A549 (cell line): ENCODE measurements at regions not wholly inside any gene's neighbourhood (a gene's known extent, or its start where the extent isn't known, plus 50 kb on each side); places are given as distances from the start of the nearest gene placed in this dataset.

ENCODE experiments used
- ATAC-seq, 2 experiments: fragments of 200-7000 bp in 1 of 2; fragments of >200 bp in 1 of 2; cut with Nextera tagmentation in 1 of 2; cut with Tn5 transposase in 1 of 2; 3 replicates each; pipeline versions ENCODE4 v1.8.0 to v1.9.1; 2018 to 2020; ENCODE audit warnings: mild to moderate bottlenecking in 1 of 2, moderate library complexity in 1 of 2
- CTCF ChIA-PET: fragments of 300-600 bp; sonication (Branson Sonifier 250); formaldehyde crosslinking; extraction: SDS; loops from one replicate; lab custom pipeline; 2021; ENCODE audit warnings: antibody characterized with exemption, inconsistent platforms; lab: Yijun Ruan, JAX
- POLR2A ChIA-PET: fragments of 350-600 bp; formaldehyde crosslinking; extraction: SDS; loops from one replicate; lab custom pipeline; 2021; ENCODE audit warnings: antibody characterized with exemption, inconsistent platforms; lab: Yijun Ruan, JAX
- DNase-seq, 2 experiments: peaks; one replicate each; pipeline versions ENCODE4 v3.0.0 to v3.0.0-alpha.2; 2011 to 2016; ENCODE audit warnings: low read depth in 1 of 2, low spot score in 1 of 2
- FAIRE-seq: peaks from 2 replicates; lab custom pipeline; 2011; peaks lifted over from hg19 to GRCh38; lab: Jason Lieb, UNC
- H3K27ac ChIP-seq, 2 experiments: fragments of >200 bp; sonication (Bioruptor Twin); formaldehyde crosslinking; 3 replicates each; pipeline ENCODE4 v1.5.1; 2016 to 2017
- H3K4me1 ChIP-seq: fragments of >200 bp; sonication (Bioruptor Twin); formaldehyde crosslinking; 3 replicates; pipeline ENCODE4 v1.6.1; 2016
- H3K4me2 ChIP-seq: fragments of >200 bp; sonication (Bioruptor Twin); formaldehyde crosslinking; 3 replicates; pipeline ENCODE4 v1.6.1; 2016
- H3K4me3 ChIP-seq: fragments of >200 bp; sonication (Bioruptor Twin); formaldehyde crosslinking; 3 replicates; pipeline ENCODE4 v1.5.1; 2016
- H3K9me3 ChIP-seq: fragments of >200 bp; sonication (Bioruptor Twin); formaldehyde crosslinking; 3 replicates; pipeline ENCODE4 v1.6.1; 2016
- CBX2 ChIP-seq: fragments of 200-600 bp; sonication (generic); IDR thresholded peaks from 2 replicates; pipeline ENCODE4 v1.6.1; 2016; ENCODE audit warnings: low read depth, mild to moderate bottlenecking, borderline replicate concordance
- CBX8 ChIP-seq: fragments of 200-600 bp; sonication (generic); IDR thresholded peaks from 2 replicates; pipeline ENCODE4 v1.6.1; 2016
- CEBPB ChIP-seq, 2 experiments: fragments of >200 bp in 1 of 2; sonication (Bioruptor Twin) in 1 of 2; formaldehyde crosslinking in 1 of 2; IDR thresholded peaks; 2 replicates each; pipeline ENCODE4 v1.6.1; 2012 to 2016
- CHD2 ChIP-seq: fragments of 150-350 bp; IDR thresholded peaks from 2 replicates; pipeline ENCODE4 v1.6.1; 2014; ENCODE audit warnings: low read length; ENCODE audit not compliant: partially characterized antibody
- CHD4 ChIP-seq: fragments of 200-600 bp; sonication (generic); IDR thresholded peaks from 2 replicates; pipeline ENCODE4 v1.6.1; 2016; ENCODE audit warnings: antibody characterized with exemption, mild to moderate bottlenecking, borderline replicate concordance
- EHF ChIP-seq: fragments of 250-450 bp; sonication (Bioruptor Pico); IDR thresholded peaks from 2 replicates; pipeline ENCODE4 v1.5.0; 2020; ENCODE audit warnings: mild to moderate bottlenecking
- EP300 ChIP-seq, 2 experiments: fragments of >200 bp; sonication (Bioruptor Twin); formaldehyde crosslinking; IDR thresholded peaks; 2 replicates in 1 of 2; 3 replicates in 1 of 2; pipeline ENCODE4 v1.6.1; 2016 to 2017
- FOSB ChIP-seq: fragments of 250-450 bp; sonication (Bioruptor Pico); IDR thresholded peaks from 2 replicates; pipeline ENCODE4 v1.5.0; 2020; ENCODE audit warnings: mild to moderate bottlenecking, moderate library complexity
- FOXS1 ChIP-seq: fragments of 250-450 bp; sonication (Bioruptor Pico); IDR thresholded peaks from 2 replicates; pipeline ENCODE4 v1.5.0; 2020; ENCODE audit warnings: mild to moderate bottlenecking, moderate library complexity
- GATA3 ChIP-seq: IDR thresholded peaks from 2 replicates; pipeline ENCODE4 v1.6.1; 2012; ENCODE audit warnings: borderline replicate concordance
- HDAC2 ChIP-seq: fragments of 200-600 bp; sonication (generic); IDR thresholded peaks from 2 replicates; pipeline ENCODE4 v1.6.1; 2016
- HOXA7 ChIP-seq: fragments of 250-450 bp; sonication (Bioruptor Pico); IDR thresholded peaks from 2 replicates; pipeline ENCODE4 v1.5.0; 2020; ENCODE audit warnings: mild to moderate bottlenecking, moderate library complexity
- HOXB13 ChIP-seq: fragments of 250-450 bp; sonication (Bioruptor Pico); IDR thresholded peaks from 2 replicates; pipeline ENCODE4 v1.5.0; 2020; ENCODE audit warnings: low read depth, mild to moderate bottlenecking, moderate library complexity
- JUNB ChIP-seq: fragments of >200 bp; sonication (Bioruptor Twin); formaldehyde crosslinking; IDR thresholded peaks from 2 replicates; pipeline ENCODE4 v1.6.1; 2016
- KDM1A ChIP-seq: fragments of 200-600 bp; sonication (generic); IDR thresholded peaks from 2 replicates; pipeline ENCODE4 v1.6.1; 2016; ENCODE audit warnings: low read depth, mild to moderate bottlenecking
- MAFK ChIP-seq: fragments of 450-650 bp; IDR thresholded peaks from 2 replicates; pipeline ENCODE4 v1.6.1; 2014; ENCODE audit not compliant: partially characterized antibody
- NPAS2 ChIP-seq: fragments of 250-450 bp; sonication (Bioruptor Pico); IDR thresholded peaks from 2 replicates; pipeline ENCODE4 v1.8.0; 2022; ENCODE audit warnings: mild to moderate bottlenecking, moderate library complexity, borderline replicate concordance
- POLR2A ChIP-seq: IDR thresholded peaks from 2 replicates; pipeline ENCODE4 v1.6.1; 2012; ENCODE audit warnings: mild to moderate bottlenecking, low read length
- RAD21 ChIP-seq, 2 experiments: fragments of >200 bp in 1 of 2; sonication (Bioruptor Twin) in 1 of 2; formaldehyde crosslinking in 1 of 2; IDR thresholded peaks in 1 of 2; conservative IDR thresholded peaks in 1 of 2; 2 replicates in 1 of 2; 3 replicates in 1 of 2; pipeline ENCODE4 v1.6.1; 2012 to 2018; ENCODE audit warnings: inconsistent platforms in 1 of 2
- RFX5 ChIP-seq: fragments of 450-650 bp; IDR thresholded peaks from 2 replicates; pipeline ENCODE4 v1.7.1; 2014; ENCODE audit warnings: antibody characterized with exemption, mild to moderate bottlenecking, moderate library complexity
- SREBF2 ChIP-seq: fragments of 450-650 bp; IDR thresholded peaks from 2 replicates; pipeline ENCODE4 v1.6.1; 2014; ENCODE audit warnings: mild to moderate bottlenecking, moderate library complexity
- TP53 ChIP-seq: fragments of 250-450 bp; sonication (Bioruptor Pico); IDR thresholded peaks from 2 replicates; pipeline ENCODE4 v1.5.0; 2021; ENCODE audit warnings: mild to moderate bottlenecking, moderate library complexity
- ZNF302 ChIP-seq: fragments of 250-450 bp; sonication (Bioruptor Pico); IDR thresholded peaks from 2 replicates; pipeline ENCODE4 v1.9.0; 2021; ENCODE audit warnings: inconsistent platforms, mild to moderate bottlenecking, moderate library complexity
- WGBS: methylation state at CpG from one replicate; pipeline ENCODE4 v1.1.6; 2017; ENCODE audit errors: missing lambda C conversion rate; 5-methylcytosine and 5-hydroxymethylcytosine counted together
- TF ChIP-seq, protein P1 (sequence below): fragments of >200 bp; sonication (Bioruptor Twin); formaldehyde crosslinking; IDR thresholded peaks from 3 replicates; pipeline ENCODE4 v1.6.1; 2016
- TF ChIP-seq, protein P2 (sequence below): fragments of >200 bp; sonication (Bioruptor Twin); formaldehyde crosslinking; IDR thresholded peaks from 2 replicates; pipeline ENCODE4 v1.6.1; 2016
- TF ChIP-seq, protein P3 (sequence below): IDR thresholded peaks from 2 replicates; pipeline ENCODE4 v1.6.1; 2012
- TF ChIP-seq, protein P4 (sequence below): fragments of 200-600 bp; sonication (generic); IDR thresholded peaks from 2 replicates; pipeline ENCODE4 v1.6.1; 2016; ENCODE audit warnings: antibody characterized with exemption, mild to moderate bottlenecking, moderate library complexity
- TF ChIP-seq, protein P5 (sequence below): fragments of 150-350 bp; IDR thresholded peaks from 2 replicates; pipeline ENCODE4 v1.6.1; 2014; ENCODE audit warnings: low read depth, mild to moderate bottlenecking, low read length
- TF ChIP-seq, protein P6 (sequence below): fragments of 450-650 bp; IDR thresholded peaks from 2 replicates; pipeline ENCODE4 v1.6.1; 2014; ENCODE audit warnings: antibody characterized with exemption
- TF ChIP-seq, protein P7 (sequence below): fragments of >200 bp; sonication (Bioruptor Twin); formaldehyde crosslinking; IDR thresholded peaks from 3 replicates; pipeline ENCODE4 v1.5.1; 2016

DNA sequence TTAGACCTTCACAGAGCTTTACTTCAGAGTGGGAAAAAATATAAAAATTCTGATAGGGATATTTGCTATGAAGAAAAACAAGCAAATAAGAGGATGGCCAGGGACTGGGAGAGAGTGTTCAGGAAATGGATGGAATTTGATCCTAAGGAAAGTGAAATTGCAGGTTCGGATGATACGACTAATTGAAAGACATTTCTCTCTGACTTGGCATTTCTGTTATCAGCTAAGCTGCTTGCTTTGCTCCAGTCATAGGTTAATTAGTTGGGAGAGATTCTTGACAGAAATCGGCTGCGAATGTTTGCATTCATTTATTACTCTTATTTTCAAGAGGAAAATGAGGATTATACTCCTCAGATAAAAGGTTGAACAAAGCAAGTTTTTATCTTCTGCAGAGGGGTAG, 808.7 kb upstream of the NECTIN3 start:
- ATAC-seq (no peak), FAIRE-seq (no peak), DNase-seq (no peak)
- Histone ChIP-seq H3K4me3 (no peak overlapping the region), H3K4me1 (no peaks in the 10 kb centered on the region), H3K9me3 (no peaks in the 10 kb centered on the region), H3K4me2 (no peak overlapping the region), H3K27ac (no peak overlapping the region)
- ChIA-PET POLR2A (no interaction called here), CTCF (no interaction called here)
- no peak for TF ChIP-seq EP300 (IDR thresholded peaks at IDR 0.05)
- TF ChIP-seq CHD2: no peak
- no peak for TF ChIP-seq FOSB (CRISPR knock-in tag)
- TF ChIP-seq, protein P1, sequence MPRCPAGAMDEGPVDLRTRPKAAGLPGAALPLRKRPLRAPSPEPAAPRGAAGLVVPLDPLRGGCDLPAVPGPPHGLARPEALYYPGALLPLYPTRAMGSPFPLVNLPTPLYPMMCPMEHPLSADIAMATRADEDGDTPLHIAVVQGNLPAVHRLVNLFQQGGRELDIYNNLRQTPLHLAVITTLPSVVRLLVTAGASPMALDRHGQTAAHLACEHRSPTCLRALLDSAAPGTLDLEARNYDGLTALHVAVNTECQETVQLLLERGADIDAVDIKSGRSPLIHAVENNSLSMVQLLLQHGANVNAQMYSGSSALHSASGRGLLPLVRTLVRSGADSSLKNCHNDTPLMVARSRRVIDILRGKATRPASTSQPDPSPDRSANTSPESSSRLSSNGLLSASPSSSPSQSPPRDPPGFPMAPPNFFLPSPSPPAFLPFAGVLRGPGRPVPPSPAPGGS: no peak
- no peak for TF ChIP-seq RFX5
- no peak for TF ChIP-seq MAFK
- no peak for TF ChIP-seq JUNB
- TF ChIP-seq CHD4: no peak
- no peak for TF ChIP-seq HOXB13
- no peak for TF ChIP-seq GATA3
- 91% methylated on average over 4 of the region's 4 CpGs for WGBS

DNA sequence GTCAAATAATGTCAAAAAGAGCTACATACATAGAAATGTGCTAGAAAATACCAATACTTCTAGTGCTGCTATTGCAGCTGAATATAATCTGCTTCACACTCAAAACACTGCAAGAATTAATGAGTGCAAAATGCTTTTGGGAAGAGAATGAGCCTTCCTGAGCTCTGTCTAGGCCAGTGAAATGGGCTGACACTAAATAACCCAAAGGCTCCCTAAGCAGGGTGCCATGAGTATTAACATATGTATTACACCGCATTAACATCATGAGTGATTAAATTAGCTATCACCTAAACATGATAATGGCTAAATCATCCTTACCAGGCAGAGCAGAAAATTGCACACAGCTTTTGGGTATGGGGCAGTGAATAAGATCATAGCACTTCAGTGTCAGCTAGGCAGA, 806.3 kb upstream of the NECTIN3 start:
- no peak for FAIRE-seq
- no peak overlapping the region for H3K27ac ChIP-seq
- no peaks in the 10 kb centered on the region for H3K9me3 ChIP-seq
- ChIA-PET CTCF (interaction anchor here (0.6 kb wide), 1 partner anchor 83 kb away, joined by 4 read pairs; no protein-coding TSS in a partner anchor), POLR2A (no interaction called here)
- DNase-seq: no peak
- no peak for ATAC-seq
- WGBS: 86% methylated on average over 1 of the region's 1 CpG
- no peak overlapping the region for H3K4me3 ChIP-seq
- no peaks in the 10 kb centered on the region for H3K4me1 ChIP-seq
- H3K4me2 ChIP-seq: no peak overlapping the region
- TF ChIP-seq, protein P2, sequence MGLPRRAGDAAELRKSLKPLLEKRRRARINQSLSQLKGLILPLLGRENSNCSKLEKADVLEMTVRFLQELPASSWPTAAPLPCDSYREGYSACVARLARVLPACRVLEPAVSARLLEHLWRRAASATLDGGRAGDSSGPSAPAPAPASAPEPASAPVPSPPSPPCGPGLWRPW: no peak
- TF ChIP-seq, protein P3, sequence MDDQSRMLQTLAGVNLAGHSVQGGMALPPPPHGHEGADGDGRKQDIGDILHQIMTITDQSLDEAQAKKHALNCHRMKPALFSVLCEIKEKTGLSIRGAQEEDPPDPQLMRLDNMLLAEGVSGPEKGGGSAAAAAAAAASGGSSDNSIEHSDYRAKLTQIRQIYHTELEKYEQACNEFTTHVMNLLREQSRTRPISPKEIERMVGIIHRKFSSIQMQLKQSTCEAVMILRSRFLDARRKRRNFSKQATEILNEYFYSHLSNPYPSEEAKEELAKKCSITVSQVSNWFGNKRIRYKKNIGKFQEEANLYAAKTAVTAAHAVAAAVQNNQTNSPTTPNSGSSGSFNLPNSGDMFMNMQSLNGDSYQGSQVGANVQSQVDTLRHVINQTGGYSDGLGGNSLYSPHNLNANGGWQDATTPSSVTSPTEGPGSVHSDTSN: no peak
- TF ChIP-seq ZNF302 (CRISPR knock-in tag): no peak
- no peak for TF ChIP-seq NPAS2 (CRISPR knock-in tag)
- TF ChIP-seq, protein P4, sequence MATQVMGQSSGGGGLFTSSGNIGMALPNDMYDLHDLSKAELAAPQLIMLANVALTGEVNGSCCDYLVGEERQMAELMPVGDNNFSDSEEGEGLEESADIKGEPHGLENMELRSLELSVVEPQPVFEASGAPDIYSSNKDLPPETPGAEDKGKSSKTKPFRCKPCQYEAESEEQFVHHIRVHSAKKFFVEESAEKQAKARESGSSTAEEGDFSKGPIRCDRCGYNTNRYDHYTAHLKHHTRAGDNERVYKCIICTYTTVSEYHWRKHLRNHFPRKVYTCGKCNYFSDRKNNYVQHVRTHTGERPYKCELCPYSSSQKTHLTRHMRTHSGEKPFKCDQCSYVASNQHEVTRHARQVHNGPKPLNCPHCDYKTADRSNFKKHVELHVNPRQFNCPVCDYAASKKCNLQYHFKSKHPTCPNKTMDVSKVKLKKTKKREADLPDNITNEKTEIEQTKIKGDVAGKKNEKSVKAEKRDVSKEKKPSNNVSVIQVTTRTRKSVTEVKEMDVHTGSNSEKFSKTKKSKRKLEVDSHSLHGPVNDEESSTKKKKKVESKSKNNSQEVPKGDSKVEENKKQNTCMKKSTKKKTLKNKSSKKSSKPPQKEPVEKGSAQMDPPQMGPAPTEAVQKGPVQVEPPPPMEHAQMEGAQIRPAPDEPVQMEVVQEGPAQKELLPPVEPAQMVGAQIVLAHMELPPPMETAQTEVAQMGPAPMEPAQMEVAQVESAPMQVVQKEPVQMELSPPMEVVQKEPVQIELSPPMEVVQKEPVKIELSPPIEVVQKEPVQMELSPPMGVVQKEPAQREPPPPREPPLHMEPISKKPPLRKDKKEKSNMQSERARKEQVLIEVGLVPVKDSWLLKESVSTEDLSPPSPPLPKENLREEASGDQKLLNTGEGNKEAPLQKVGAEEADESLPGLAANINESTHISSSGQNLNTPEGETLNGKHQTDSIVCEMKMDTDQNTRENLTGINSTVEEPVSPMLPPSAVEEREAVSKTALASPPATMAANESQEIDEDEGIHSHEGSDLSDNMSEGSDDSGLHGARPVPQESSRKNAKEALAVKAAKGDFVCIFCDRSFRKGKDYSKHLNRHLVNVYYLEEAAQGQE: no peak
- no peak for TF ChIP-seq CEBPB (IDR thresholded peaks at IDR 0.05)
- no peak for TF ChIP-seq KDM1A
- no peak for TF ChIP-seq HDAC2
- TF ChIP-seq, protein P5, sequence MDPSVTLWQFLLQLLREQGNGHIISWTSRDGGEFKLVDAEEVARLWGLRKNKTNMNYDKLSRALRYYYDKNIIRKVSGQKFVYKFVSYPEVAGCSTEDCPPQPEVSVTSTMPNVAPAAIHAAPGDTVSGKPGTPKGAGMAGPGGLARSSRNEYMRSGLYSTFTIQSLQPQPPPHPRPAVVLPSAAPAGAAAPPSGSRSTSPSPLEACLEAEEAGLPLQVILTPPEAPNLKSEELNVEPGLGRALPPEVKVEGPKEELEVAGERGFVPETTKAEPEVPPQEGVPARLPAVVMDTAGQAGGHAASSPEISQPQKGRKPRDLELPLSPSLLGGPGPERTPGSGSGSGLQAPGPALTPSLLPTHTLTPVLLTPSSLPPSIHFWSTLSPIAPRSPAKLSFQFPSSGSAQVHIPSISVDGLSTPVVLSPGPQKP: no peak
- TF ChIP-seq, protein P6, sequence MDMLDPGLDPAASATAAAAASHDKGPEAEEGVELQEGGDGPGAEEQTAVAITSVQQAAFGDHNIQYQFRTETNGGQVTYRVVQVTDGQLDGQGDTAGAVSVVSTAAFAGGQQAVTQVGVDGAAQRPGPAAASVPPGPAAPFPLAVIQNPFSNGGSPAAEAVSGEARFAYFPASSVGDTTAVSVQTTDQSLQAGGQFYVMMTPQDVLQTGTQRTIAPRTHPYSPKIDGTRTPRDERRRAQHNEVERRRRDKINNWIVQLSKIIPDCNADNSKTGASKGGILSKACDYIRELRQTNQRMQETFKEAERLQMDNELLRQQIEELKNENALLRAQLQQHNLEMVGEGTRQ: no peak
- TF ChIP-seq, protein P7, sequence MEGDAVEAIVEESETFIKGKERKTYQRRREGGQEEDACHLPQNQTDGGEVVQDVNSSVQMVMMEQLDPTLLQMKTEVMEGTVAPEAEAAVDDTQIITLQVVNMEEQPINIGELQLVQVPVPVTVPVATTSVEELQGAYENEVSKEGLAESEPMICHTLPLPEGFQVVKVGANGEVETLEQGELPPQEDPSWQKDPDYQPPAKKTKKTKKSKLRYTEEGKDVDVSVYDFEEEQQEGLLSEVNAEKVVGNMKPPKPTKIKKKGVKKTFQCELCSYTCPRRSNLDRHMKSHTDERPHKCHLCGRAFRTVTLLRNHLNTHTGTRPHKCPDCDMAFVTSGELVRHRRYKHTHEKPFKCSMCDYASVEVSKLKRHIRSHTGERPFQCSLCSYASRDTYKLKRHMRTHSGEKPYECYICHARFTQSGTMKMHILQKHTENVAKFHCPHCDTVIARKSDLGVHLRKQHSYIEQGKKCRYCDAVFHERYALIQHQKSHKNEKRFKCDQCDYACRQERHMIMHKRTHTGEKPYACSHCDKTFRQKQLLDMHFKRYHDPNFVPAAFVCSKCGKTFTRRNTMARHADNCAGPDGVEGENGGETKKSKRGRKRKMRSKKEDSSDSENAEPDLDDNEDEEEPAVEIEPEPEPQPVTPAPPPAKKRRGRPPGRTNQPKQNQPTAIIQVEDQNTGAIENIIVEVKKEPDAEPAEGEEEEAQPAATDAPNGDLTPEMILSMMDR: no peak
- TF ChIP-seq HOXA7 (CRISPR knock-in tag): no peak
- no peak for TF ChIP-seq POLR2A
- no peak for TF ChIP-seq CBX2
- TF ChIP-seq CBX8: no peak
- TF ChIP-seq TP53 (CRISPR knock-in tag): no peak
- no peak for TF ChIP-seq FOXS1 (CRISPR knock-in tag)
- no peak for TF ChIP-seq EHF (CRISPR knock-in tag)
- TF ChIP-seq SREBF2: no peak
- TF ChIP-seq RAD21 (conservative IDR thresholded peaks at IDR 0.05 in 1 of 2, IDR thresholded peaks at IDR 0.05 in 1 of 2): no peak
